OCI-LY7 (cell line): ENCODE measurements at regions not wholly inside any gene's neighbourhood (a gene's known extent, or its start where the extent isn't known, plus 50 kb on each side); places are given as distances from the start of the nearest gene placed in this dataset.

Source experiments
- BruUV-seq: library from RNA; stranded (reverse); fragments of 400-500 nt; replicated peaks from 2 replicates; lab custom pipeline; 2021; lab: Mats Ljungman, UMichigan
- CTCF ChIA-PET: fragments of 300-600 bp; sonication (Branson Sonifier 250); formaldehyde crosslinking; loops from one replicate; lab custom pipeline; 2022; ENCODE audit warnings: antibody characterized with exemption; ENCODE audit not compliant: unreplicated experiment; lab: Charles Lee
- POLR2A ChIA-PET: fragments of 300-600 bp; sonication (Branson Sonifier 250); formaldehyde crosslinking; loops from one replicate; lab custom pipeline; 2022; ENCODE audit warnings: antibody characterized with exemption; lab: Charles Lee
- DNase-seq: peaks from one replicate; pipeline ENCODE4 v3.0.0-alpha.2; 2015; ENCODE audit warnings: low spot score
- H2AFZ ChIP-seq: fragments of 200-600 bp; sonication (generic), shearing (Covaris generic); 2 replicates; pipeline ENCODE4 v1.6.1; 2014; ENCODE audit warnings: mild to moderate bottlenecking, antibody characterized with exemption, low read length, moderate library complexity
- H3K27ac ChIP-seq: fragments of 200-600 bp; sonication (generic); 2 replicates; pipeline ENCODE4 v1.5.1; 2014; ENCODE audit warnings: mixed run types, low read depth, mild to moderate bottlenecking, moderate library complexity, low read length, inconsistent platforms; ENCODE audit not compliant: poor library complexity, severe bottlenecking
- H3K36me3 ChIP-seq: fragments of 200-600 bp; sonication (generic); 2 replicates; pipeline ENCODE4 v1.6.1; 2014; ENCODE audit warnings: mild to moderate bottlenecking, antibody characterized with exemption, low read length, moderate library complexity, mixed read lengths; ENCODE audit not compliant: insufficient read depth
- H3K4me1 ChIP-seq: fragments of 200-600 bp; sonication (generic); 2 replicates; pipeline ENCODE4 v1.5.1; 2014; ENCODE audit warnings: mild to moderate bottlenecking, low read length; ENCODE audit not compliant: insufficient read depth, poor library complexity, severe bottlenecking
- H3K4me2 ChIP-seq: fragments of 200-600 bp; sonication (generic); 2 replicates; pipeline ENCODE4 v1.6.1; 2014; ENCODE audit warnings: mild to moderate bottlenecking, low read length
- H3K4me3 ChIP-seq: fragments of 200-600 bp; sonication (generic); 2 replicates; pipeline ENCODE4 v1.5.1; 2014; ENCODE audit warnings: mild to moderate bottlenecking, low read depth, low read length; ENCODE audit not compliant: poor library complexity, severe bottlenecking
- H3K79me2 ChIP-seq: fragments of 200-600 bp; sonication (generic); 2 replicates; pipeline ENCODE4 v1.6.1; 2016; ENCODE audit warnings: low read depth, mild to moderate bottlenecking, low read length, moderate library complexity, mixed read lengths; ENCODE audit not compliant: insufficient read depth
- H3K9me2 ChIP-seq: fragments of 200-600 bp; sonication (generic); 2 replicates; pipeline ENCODE4 v1.6.1; 2016; ENCODE audit warnings: mild to moderate bottlenecking, low read length, mixed read lengths; ENCODE audit not compliant: insufficient read depth
- H3K9me3 ChIP-seq: fragments of 200-600 bp; sonication (generic); 2 replicates; pipeline ENCODE4 v1.6.1; 2014; ENCODE audit warnings: mild to moderate bottlenecking, mixed run types, low read length, mixed read lengths
- H4K20me1 ChIP-seq: fragments of 200-600 bp; sonication (generic); 2 replicates; pipeline ENCODE4 v1.6.1; 2014; ENCODE audit warnings: mild to moderate bottlenecking, antibody characterized with exemption, low read length, moderate library complexity, mixed read lengths; ENCODE audit not compliant: insufficient read depth
- CTCF ChIP-seq: fragments of 200-600 bp; sonication (generic); conservative IDR thresholded peaks from 2 replicates; pipeline ENCODE4 v1.5.1; 2014; ENCODE audit warnings: mild to moderate bottlenecking, antibody characterized with exemption, low read length, moderate library complexity, mixed read lengths
- EZH2phosphoT487 ChIP-seq: fragments of 200-600 bp; sonication (generic); IDR thresholded peaks from 2 replicates; pipeline ENCODE4 v1.6.1; 2018; ENCODE audit warnings: low read depth, borderline replicate concordance, mild to moderate bottlenecking, mixed run types, antibody characterized with exemption, low read length, moderate library complexity, mixed read lengths
- intact Hi-C: fragments of 100-400 bp; cut with micrococcal nuclease; formaldehyde crosslinking; loops from one replicate; pipeline ENCODE4 v1.10.0; 2022; ENCODE audit not compliant: unreplicated experiment

DNA sequence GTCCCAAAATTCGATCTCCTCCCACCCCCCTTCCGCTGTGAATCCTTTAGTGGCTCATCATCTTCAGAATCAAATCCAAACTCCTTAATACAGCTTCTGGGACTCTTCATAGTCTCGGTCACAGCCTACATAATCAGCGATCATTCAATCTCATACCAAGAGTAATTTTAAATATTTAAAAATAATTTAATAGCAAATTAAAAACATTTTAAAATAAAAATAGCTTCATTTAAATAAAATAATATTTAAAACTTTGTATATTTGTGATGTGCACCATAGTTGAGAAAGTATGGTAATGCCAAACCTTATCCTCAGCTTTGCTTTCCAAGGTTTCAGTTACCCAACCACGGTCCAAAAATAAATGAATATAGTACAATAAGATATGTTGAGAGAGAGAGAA, 70.0 kb upstream of the NR3C1 start:
- Histone ChIP-seq H3K4me2 (no peak overlapping the region), H3K9me2 (no peaks in the 10 kb centered on the region), H4K20me1 (no peaks in the 10 kb centered on the region), H3K36me3 (no peaks in the 10 kb centered on the region), H3K27ac (no peak overlapping the region), H3K4me3 (no peak overlapping the region), H3K79me2 (no peaks in the 10 kb centered on the region), H3K4me1 (no peaks in the 10 kb centered on the region), H2AFZ (no peak overlapping the region), H3K9me3 (no peaks in the 10 kb centered on the region)
- no TSS peak for BruUV-seq
- intact Hi-C loops: no loop called here
- TF ChIP-seq CTCF (no peak), EZH2phosphoT487 (no peak)
- CTCF ChIA-PET: no interaction called here
- no peak for DNase-seq
- POLR2A ChIA-PET: interaction anchor here (0.6 to 2.0 kb wide), 4 partner anchors 15 to 117 kb away, joined by 3 to 4 read pairs (median 4); no protein-coding TSS in a partner anchor

DNA sequence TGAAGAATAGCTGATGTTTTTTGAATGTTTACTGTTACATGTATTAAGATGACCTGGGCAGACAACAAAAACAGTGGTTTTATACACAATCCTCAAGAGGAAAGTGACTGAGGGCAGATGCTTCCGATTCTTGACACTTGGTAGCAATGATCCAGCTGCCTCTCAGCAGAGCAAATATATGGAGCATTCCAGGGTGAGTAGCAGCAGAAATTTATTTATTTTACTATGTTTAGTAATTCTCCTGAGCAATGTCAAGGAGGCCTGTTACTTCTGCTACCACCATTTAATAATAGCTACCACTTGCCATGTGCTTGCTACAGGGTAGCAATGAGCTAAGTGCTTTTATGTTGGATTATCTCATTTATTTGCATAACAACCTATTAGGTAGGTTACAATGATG, 69.1 kb upstream of the NR3C1 start:
- CTCF ChIA-PET: no interaction called here

More for the DNA sequence above, 69.1 kb upstream of the NR3C1 start:
- Histone ChIP-seq H3K27ac (no peak overlapping the region), H3K79me2 (no peaks in the 10 kb centered on the region), H3K36me3 (no peaks in the 10 kb centered on the region), H4K20me1 (no peaks in the 10 kb centered on the region), H3K9me2 (no peaks in the 10 kb centered on the region), H2AFZ (no peak overlapping the region), H3K9me3 (no peaks in the 10 kb centered on the region), H3K4me2 (no peak overlapping the region), H3K4me3 (no peak overlapping the region), H3K4me1 (no peaks in the 10 kb centered on the region)
- TF ChIP-seq CTCF (no peak), EZH2phosphoT487 (no peak)
- BruUV-seq: no TSS peak
- no peak for DNase-seq
- intact Hi-C loops: no loop called here
- POLR2A ChIA-PET: interaction anchor here (0.9 to 2.0 kb wide), 4 partner anchors 10 to 39 kb away, joined by 3 to 4 read pairs (median 4); no protein-coding TSS in a partner anchor
